Coronary artery (tissue), 2 donors: ENCODE measurements at regions not wholly inside any gene's neighbourhood (a gene's known extent, or its start where the extent isn't known, plus 50 kb on each side); places are given as distances from the start of the nearest gene placed in this dataset.

Experiments
- DNase-seq: peaks from one replicate; pipeline ENCODE4 v3.0.0-alpha.2; 2017; ENCODE audit warnings: low spot score
- H3K27ac ChIP-seq, 2 donors: fragments of 200-600 bp; sonication (generic); one replicate each; pipeline ENCODE4 v1.5.1; 2016 to 2019
- H3K4me3 ChIP-seq: fragments of 200-600 bp; sonication (generic); 2 replicates; pipeline ENCODE4 v1.5.1; 2016; ENCODE audit warnings: mild to moderate bottlenecking, moderate library complexity
- TF ChIP-seq, protein P1 (sequence below): fragments of 200-600 bp; sonication (generic); IDR thresholded peaks from one replicate; pipeline ENCODE4 v1.5.1; 2019; ENCODE audit warnings: antibody characterized with exemption

DNA sequence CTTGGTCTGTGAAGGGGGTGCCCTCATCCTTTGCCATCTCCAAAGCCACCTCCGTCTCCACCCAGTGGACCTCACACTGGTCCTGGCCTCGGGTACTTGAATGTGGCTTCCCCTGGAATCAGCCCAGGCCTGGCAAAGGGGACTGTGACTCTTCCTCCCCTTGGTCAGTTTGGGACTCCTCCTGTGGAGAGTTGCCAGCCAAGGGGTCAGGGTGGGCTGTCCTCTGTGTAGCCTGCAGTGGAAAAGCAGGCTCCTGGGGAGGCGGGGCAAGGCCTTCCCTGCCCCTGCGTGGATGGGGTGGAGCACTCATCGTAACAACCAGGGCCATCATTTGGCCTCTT is 59.8 kb downstream of the INHBB start:
- DNase-seq: peak; percentile 46

DNA sequence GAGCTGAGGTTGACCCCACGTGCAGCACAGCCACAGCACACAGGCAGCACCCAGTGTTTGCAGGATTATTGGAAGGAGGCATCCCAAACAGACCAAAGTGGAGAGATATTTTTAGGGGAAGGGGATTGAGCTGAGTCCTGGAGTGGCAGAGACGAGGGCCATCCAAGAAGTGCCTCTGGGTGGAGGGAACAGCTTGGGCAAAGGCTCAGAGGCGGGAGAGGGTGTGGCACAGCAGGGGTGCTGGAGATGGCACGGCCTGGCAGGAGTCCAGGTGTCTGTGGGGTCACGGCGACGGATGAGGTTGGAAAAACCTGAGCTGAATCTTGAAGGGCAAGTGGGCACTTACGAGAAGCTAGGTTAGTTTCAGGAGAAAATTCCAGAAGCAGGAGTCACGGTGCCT is 60.6 kb downstream of the INHBB start:
- no peak overlapping the region for H3K4me3 ChIP-seq
- DNase-seq: peak; percentile 53
- H3K27ac ChIP-seq: no peak overlapping the region
- TF ChIP-seq, protein P1, sequence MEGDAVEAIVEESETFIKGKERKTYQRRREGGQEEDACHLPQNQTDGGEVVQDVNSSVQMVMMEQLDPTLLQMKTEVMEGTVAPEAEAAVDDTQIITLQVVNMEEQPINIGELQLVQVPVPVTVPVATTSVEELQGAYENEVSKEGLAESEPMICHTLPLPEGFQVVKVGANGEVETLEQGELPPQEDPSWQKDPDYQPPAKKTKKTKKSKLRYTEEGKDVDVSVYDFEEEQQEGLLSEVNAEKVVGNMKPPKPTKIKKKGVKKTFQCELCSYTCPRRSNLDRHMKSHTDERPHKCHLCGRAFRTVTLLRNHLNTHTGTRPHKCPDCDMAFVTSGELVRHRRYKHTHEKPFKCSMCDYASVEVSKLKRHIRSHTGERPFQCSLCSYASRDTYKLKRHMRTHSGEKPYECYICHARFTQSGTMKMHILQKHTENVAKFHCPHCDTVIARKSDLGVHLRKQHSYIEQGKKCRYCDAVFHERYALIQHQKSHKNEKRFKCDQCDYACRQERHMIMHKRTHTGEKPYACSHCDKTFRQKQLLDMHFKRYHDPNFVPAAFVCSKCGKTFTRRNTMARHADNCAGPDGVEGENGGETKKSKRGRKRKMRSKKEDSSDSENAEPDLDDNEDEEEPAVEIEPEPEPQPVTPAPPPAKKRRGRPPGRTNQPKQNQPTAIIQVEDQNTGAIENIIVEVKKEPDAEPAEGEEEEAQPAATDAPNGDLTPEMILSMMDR: no peak

More for the DNA sequence above, 59.8 kb downstream of the INHBB start:
- TF ChIP-seq, protein P1: no peak
- no peak overlapping the region for H3K4me3 ChIP-seq
- no peak overlapping the region for H3K27ac ChIP-seq

DNA sequence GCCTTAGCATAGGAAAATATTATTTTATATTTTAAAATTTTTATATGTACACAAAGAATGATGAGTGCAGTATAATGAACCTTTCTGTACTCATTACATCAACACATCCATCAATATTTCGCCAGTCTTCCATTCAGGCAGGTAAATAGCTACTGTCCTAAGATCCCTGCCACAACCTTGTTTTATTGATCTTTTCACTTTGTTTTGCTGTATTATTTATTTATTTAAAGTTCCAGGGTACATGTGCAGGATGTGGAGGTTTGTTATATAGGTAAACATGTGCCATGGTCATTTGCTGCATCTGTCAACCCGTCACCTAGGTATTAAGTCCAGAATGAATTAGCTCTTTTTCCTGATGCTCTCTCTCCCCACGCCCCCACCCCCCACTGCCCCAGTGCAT is 64.6 kb downstream of the INHBB start:
- no peak for DNase-seq
- TF ChIP-seq, protein P1: no peak
- H3K4me3 ChIP-seq: no peak overlapping the region
- no peak overlapping the region for H3K27ac ChIP-seq

DNA sequence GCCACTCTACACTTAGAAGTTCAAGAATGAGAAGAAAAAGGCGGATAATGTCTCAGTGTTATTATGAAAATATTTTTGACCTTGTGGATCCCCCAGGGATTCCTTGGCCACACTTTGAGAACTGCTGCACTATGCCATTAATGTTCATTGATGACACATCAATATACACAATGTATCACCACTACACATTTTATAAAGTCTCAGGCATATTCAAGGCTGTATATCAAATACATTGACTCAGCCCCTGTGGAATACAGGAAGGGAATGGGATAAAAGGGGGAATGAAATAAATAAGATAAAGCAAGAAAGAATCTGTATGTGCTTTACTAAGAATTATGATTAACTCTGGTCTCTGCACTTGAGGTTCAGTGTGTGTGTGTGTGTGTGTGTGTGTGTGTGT is 69.1 kb downstream of the INHBB start:
- Histone ChIP-seq H3K4me3 (no peak overlapping the region), H3K27ac (no peak overlapping the region)
- TF ChIP-seq, protein P1: no peak
- no peak for DNase-seq

DNA sequence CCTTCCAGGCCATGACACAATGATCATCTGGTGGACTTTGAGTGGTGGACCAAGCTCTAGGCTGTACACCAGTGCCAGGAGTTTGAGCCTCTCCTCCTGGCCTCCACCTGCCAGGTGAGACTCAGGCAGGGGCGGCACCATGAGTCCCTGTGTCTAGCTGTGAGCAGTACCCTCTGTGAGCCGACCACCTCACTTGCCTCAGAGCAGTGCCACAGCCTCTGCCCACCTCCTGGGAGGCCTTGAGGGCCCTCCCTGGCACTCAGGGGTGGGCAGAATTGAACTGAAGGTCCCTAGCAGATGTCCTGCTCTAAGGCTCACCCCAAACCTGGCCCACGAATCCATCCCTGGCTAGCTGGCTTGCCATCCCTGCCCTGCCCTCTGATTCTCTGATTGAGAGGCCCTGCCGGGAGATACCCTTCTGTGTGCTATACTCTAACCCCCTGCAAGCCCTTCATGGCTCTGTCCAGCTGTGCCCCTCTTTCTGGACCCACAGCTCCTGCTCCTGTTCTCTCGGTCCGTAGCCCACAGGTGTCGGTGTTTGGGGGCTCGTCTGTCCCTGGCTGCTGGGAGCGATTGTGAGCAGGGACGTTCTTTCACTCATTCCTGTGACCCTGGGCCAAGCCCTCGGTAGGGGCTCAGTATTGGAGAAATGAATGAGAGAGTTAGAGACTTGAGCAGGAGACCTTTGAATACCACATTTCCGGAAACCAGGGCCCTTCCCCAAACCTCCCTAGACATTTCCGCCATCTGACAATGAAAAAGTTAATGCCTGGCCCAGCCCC is 70.0 kb downstream of the INHBB start:
- DNase-seq: peak; percentile 52
- H3K27ac ChIP-seq: no peak overlapping the region
- TF ChIP-seq, protein P1: no peak
- H3K4me3 ChIP-seq: no peak overlapping the region

DNA sequence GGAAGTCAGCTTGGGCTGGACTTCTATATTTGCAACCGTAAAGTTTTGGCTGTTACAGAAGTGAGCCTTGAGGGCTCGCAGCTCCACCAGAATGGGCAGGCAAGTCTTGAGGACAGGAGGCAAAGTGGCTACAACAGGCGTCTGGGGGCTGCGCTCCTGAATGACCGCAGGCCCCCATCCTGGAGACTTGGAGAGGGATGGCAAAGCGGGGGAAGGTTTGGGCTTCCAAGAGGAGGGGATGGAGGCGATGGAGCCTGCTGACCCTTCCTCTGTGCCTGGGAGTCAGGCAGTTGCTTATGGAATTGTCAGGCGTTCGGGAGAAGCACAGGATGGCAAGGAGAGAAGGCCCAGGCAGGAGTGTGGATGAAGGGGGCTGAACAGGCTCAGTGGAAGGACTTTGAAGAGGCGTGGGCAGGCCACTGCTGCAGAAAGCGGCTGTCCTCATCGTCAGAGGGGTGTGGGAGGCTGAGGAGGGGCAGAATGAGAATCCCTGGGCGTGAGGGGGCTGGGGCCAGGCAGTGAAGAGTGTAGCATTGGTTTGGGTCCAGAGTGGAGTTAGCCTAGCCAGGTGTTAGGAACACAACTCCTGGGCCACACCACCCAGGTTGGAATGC is 72.3 kb downstream of the INHBB start:
- TF ChIP-seq, protein P1: no peak
- peak; percentile 54 for DNase-seq
- no peak overlapping the region for H3K4me3 ChIP-seq
- H3K27ac ChIP-seq: no peak overlapping the region

DNA sequence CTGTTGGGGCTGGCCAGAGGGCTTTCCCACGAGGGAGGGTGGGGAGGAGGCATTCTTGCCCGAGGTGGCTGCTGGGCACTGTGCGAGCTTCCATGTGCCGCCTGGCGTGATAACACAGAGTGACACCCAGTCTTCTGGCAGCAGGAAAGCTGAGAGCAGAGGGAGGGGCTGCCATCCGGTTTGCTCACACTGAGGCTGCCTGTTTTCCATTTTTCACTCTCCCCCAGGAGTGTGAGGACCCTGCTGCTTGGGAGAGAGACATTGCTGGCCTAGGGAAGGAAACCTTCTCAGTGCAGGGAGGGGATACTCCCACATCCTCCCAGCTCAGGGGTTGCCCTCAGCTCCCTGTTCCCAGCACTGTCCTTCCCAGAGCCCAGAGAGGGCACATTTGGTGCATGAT is 73.1 kb downstream of the INHBB start:
- TF ChIP-seq, protein P1: no peak
- Histone ChIP-seq H3K27ac (no peak overlapping the region), H3K4me3 (no peak overlapping the region)
- DNase-seq: peak; percentile 49
